Left lung (tissue), 4 donors: ENCODE measurements at regions not wholly inside any gene's neighbourhood (a gene's known extent, or its start where the extent isn't known, plus 50 kb on each side); places are given as distances from the start of the nearest gene placed in this dataset.

Source experiments
- ATAC-seq: fragments of 200-7000 bp; cut with Tn5 transposase; one replicate; pipeline ENCODE4 v1.9.1; 2020; ENCODE audit warnings: moderate library complexity
- DNase-seq, 4 donors: peaks; one replicate each; pipeline ENCODE4 v3.0.0-alpha.2; 2013 to 2020
- H3K27ac ChIP-seq, 2 donors: fragments of 200-600 bp; sonication (generic) in 1 of 2; one replicate each; pipeline versions ENCODE4 v1.5.0 to v1.8.0; 2020 to 2021
- H3K27me3 ChIP-seq, 2 donors: fragments of 200-600 bp; sonication (generic) in 1 of 2; one replicate each; pipeline versions ENCODE4 v1.5.0 to v1.8.0; 2020 to 2021
- H3K36me3 ChIP-seq, 2 donors: fragments of 200-600 bp; sonication (generic) in 1 of 2; one replicate each; pipeline versions ENCODE4 v1.5.0 to v1.8.0; 2020 to 2021
- H3K4me1 ChIP-seq, 2 donors: fragments of 200-600 bp; one replicate each; pipeline ENCODE4 v1.8.0; 2021
- H3K4me3 ChIP-seq, 2 donors: fragments of 200-600 bp; sonication (generic) in 1 of 2; one replicate each; pipeline versions ENCODE4 v1.5.0 to v1.8.0; 2020 to 2021; ENCODE audit warnings: mild to moderate bottlenecking in 1 of 2
- H3K9me3 ChIP-seq, 2 donors: fragments of 200-600 bp; sonication (generic) in 1 of 2; one replicate each; pipeline versions ENCODE4 v1.5.0 to v1.8.0; 2020 to 2021
- CTCF ChIP-seq, 2 donors: fragments of 200-600 bp; sonication (generic) in 1 of 2; IDR thresholded peaks; one replicate each; pipeline versions ENCODE4 v1.5.0 to v1.8.0; 2021; ENCODE audit warnings: antibody characterized with exemption in 2 of 2
- intact Hi-C, 2 donors: fragments of 100-400 bp; cut with DNase I; formaldehyde crosslinking; loops; one replicate each; pipeline versions ENCODE4 v1.11.2 to v1.14.2; 2022
- donor health status: DM: no; HTN: yes; CAD: no.
- donor health status: DM: no; HTN: no; CAD: no.

- Histone ChIP-seq H3K9me3 (no peaks in the 10 kb centered on the region), H3K4me3 (no peak overlapping the region), H3K27ac (no peak overlapping the region), H3K27me3 (no peaks in the 10 kb centered on the region), H3K36me3 (no peaks in the 10 kb centered on the region), H3K4me1 (no peaks in the 10 kb centered on the region)
- DNase-seq (no peak), ATAC-seq (no peak)
- intact Hi-C loops = no loop called here
- no peak for TF ChIP-seq CTCF (IDR thresholded peaks at IDR 0.05)
Measured at GRCh38 chr1:58031416-58031815, 515.1 kb downstream of the OMA1 start.

- no peak overlapping the region for H3K4me3 ChIP-seq
Measured at GRCh38 chr1:58030456-58030855, 516.1 kb downstream of the OMA1 start.

GRCh38 chr1:58017641-58018040 lies 528.9 kb downstream of the OMA1 start:
- no peak overlapping the region for H3K4me3 ChIP-seq
- H3K36me3 ChIP-seq = no peaks in the 10 kb centered on the region
- intact Hi-C loops = no loop called here
- H3K27ac ChIP-seq = no peak overlapping the region
- ATAC-seq (no peak), DNase-seq (no peak)
- no peaks in the 10 kb centered on the region for H3K27me3 ChIP-seq
- no peaks in the 10 kb centered on the region for H3K4me1 ChIP-seq
- H3K9me3 ChIP-seq = no peaks in the 10 kb centered on the region
- no peak for TF ChIP-seq CTCF (IDR thresholded peaks at IDR 0.05)

More at GRCh38 chr1:58030456-58030855, 516.1 kb downstream of the OMA1 start:
- DNase-seq (no peak), ATAC-seq (no peak)
- no peaks in the 10 kb centered on the region for H3K36me3 ChIP-seq
- no peak overlapping the region for H3K27ac ChIP-seq
- no peaks in the 10 kb centered on the region for H3K9me3 ChIP-seq
- no peaks in the 10 kb centered on the region for H3K4me1 ChIP-seq
- TF ChIP-seq CTCF (IDR thresholded peaks at IDR 0.05) = no peak
- intact Hi-C loops = no loop called here
- H3K27me3 ChIP-seq = no peaks in the 10 kb centered on the region

- Histone ChIP-seq H3K27ac (no peak overlapping the region), H3K36me3 (no peaks in the 10 kb centered on the region), H3K4me1 (no peaks in the 10 kb centered on the region), H3K4me3 (no peak overlapping the region), H3K27me3 (no peaks in the 10 kb centered on the region), H3K9me3 (no peaks in the 10 kb centered on the region)
- no peak for ATAC-seq
- intact Hi-C loops = no loop called here
- no peak for DNase-seq
- TF ChIP-seq CTCF (IDR thresholded peaks at IDR 0.05) = no peak
Measured at GRCh38 chr1:58013237-58013636, 533.3 kb downstream of the OMA1 start.

- Histone ChIP-seq H3K4me3 (no peak overlapping the region), H3K27ac (no peak overlapping the region)
- intact Hi-C loops = no loop called here
Measured at GRCh38 chr1:58011978-58012377, 534.5 kb downstream of the OMA1 start.

More at GRCh38 chr1:58011978-58012377, 534.5 kb downstream of the OMA1 start:
- Histone ChIP-seq H3K4me1 (no peaks in the 10 kb centered on the region), H3K36me3 (no peaks in the 10 kb centered on the region), H3K27me3 (no peaks in the 10 kb centered on the region), H3K9me3 (no peaks in the 10 kb centered on the region)
- ATAC-seq (no peak), DNase-seq (no peak)
- no peak for TF ChIP-seq CTCF (IDR thresholded peaks at IDR 0.05)
